ENCODE measurements at regions not wholly inside any gene's neighbourhood (a gene's known extent, or its start where the extent isn't known, plus 50 kb on each side); places are given as distances from the start of the nearest gene placed in this dataset.

GRCh38 chr16:54363766-54364165 is 77.2 kb upstream of the IRX3 start:
- DNase-seq, result no peak

DNA sequence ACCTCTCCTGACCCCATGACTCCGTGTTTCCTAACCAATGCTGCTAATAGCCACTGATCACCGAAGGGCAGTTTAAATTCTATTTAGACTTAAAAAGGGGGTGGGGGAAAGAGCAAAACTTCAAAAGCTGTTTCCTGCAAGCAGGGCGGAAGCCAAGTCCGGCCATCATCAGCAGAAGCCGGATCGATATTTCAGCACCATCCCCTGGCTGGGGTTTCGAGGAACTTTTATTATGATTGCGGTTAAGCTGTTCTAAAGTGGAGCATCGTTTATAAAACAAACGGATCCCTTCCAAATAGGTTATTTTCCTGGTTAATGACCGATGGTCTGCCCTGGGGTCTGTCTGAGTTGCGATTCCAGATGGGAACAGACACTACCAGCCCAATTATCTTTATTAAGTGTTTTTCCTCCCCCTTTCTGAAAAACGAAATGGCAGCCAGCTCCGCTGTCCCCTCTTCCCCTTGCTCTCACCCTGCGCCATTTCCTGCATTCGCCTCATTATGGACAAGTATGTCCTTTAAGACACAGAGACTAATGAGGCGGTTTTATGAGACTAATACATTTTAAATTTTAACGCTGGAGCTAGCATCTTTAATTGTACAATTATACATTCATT is 76.1 kb upstream of the IRX3 start:
- no peak for DNase-seq

DNA sequence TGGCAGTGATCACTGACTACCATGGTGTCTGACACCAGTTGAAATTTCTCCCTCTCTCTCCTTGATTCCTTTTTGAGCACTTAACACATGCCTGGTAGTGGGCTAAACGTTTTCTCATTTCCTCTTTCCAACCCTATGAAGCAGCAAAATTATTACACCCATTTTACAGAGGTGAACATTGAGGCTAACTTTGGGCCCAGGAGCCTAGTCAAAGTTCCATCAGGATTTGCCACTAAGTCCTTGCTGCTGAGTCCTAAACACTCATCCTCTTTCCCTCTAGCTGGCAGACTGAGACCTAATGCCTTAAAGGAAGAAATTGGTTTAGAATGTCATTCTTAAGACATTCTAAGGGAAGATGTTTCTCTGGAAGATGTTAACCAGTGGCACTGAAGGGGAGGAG is 74.7 kb upstream of the IRX3 start:
- no peak for DNase-seq

DNA sequence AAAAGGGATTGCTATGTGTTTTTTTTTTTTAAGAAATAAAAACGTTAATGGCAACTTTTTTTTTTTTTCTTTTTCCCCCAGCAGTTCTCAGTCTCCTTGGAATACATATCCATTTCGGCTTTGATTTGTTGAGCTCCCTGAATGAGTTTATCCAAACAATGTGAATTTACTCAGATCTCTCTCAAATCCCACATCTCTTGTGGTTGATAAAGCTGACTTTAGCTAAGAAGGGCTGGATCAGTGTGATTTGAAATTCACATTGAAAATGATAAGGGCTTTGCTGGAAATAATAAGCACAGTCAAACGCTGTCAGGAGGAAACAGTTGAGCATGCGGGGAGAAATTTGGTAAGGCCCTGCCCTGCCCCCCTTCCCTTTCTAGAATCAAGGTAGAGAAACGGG is 74.1 kb upstream of the IRX3 start:
- no peak for DNase-seq

- no peak for DNase-seq
These were observed 73.0 kb upstream of the IRX3 start for GRCh38 chr16:54359555-54359954.

DNA sequence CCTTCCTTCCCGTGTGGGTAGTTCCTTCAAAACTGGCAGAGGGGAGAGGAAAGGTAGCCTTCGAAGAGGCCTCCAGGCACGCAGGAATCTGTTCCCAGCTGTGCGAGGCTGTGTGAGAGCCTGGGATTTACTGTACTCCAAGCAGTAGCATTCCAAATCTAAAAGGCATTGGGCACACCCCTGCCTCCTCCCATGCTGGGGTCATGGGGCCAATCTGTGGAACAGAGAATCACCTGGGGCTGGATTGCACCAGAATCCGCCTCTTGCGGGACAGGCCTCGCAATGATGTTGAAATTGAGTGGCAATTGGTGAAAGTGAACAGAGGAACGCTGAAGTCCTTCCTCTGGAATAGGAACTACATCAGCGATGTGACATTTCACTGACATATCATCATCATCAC is 72.5 kb upstream of the IRX3 start:
- DNase-seq, result no peak

DNA sequence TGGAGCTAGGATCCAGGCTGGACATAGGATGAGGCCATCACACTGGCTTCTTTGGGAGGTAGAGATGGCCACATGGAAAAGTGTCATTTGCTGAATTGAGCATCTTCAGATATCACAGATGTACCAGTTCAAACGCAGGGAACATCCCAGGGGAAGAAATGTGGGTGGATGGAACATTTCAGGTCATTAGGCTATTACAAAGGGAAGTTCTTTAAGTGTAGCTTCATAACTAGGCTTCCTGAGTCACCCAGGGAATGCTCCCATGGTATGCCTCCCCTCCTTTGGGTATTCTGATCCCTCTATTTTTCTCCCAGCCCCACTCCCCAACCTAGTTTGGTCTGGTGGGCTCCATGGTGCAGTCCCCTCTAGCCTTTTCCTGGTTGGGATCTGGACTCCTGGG is 69.8 kb upstream of the IRX3 start:
- no peak for DNase-seq

- no peak for DNase-seq
These were observed 68.7 kb upstream of the IRX3 start for GRCh38 chr16:54355251-54355650.

GRCh38 chr16:54353097-54353496 is 66.5 kb upstream of the IRX3 start:
- no peak for DNase-seq

DNA sequence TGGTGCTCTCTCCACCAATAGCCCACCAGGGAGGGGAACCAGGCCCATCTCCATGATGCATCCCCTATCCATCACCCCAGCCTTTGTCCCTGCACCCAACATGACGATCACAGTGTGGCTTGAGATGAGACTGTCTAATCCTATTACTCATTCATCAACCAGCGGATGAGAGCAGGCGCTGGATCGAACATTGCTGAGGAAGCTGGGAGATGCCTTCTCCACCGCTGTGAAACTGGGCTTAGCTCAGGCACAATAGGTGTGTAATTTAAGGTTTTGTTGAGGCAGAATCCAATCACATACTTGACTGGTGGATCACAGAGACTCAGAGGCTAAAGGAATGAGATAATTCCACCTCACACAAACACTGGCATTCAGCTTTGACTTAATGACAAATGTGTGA is 64.6 kb upstream of the IRX3 start:
- DNase-seq, result no peak

DNA sequence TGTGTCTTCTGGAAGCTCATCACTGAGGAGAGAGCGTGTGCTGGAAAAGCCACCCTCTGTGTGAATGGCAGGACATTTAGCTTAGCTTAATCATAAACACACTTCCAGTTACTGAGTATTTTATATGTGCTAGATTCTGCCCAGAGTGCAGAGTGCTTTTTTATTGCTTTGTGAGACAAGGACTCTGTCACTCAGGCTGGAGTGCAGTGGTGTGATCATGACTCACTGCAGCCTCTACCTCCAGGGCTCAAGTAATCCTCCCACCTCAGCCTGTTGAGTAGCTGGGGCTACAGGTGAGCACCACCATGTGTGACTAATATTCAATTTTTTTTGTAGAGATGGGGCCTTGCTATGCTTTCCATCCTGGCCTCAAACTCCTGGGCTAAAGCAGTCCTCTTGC is 61.4 kb upstream of the IRX3 start:
- DNase-seq, result no peak

GRCh38 chr16:54346041-54346440 is 59.5 kb upstream of the IRX3 start:
- DNase-seq, result no peak

DNA sequence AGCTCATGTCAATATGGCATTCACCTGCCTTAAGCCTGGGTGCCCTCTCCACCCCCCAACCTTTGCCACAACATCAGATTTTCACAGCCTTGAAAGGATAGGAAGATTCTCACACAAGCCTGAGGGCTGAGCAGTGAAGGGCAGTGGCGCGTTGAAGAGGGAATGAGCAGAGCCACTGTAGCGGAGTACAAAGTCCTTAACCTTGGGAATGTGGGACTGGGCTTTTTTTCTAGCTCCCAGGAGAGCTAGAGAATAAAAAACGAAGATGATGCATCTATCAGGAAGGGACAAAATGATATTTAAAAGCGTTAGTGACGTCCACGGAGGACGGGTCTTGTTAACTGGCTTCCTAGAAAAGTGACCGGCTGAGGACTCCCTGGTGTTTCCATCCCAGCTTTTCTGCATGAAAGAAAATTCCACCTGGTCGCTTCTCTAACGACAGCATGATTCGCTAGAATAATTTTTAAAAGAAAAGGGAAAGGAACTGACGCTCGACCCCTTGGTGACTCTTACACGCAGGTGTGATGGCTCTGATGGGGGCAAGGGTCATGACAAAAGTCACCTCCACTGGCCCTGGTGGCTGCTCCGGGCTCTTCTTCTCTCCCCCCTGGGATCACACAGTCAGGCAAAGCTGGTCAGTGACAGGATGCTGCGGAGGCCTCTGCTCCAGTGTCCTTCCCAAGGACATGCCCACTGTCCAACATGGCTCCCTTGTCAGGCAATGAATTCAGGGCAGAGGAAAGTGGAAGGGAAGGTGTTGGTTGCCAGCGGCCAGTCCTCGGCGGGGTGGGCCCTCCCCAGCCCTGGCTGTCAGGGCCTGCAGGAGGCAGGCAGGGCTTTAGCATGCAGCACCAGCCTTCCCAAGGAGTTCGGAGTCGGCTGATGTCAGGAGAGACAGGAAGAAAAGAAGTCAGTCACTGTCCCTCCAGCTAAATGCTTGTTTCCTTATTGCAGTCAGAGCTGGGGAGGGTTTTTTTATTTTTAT is 58.4 kb upstream of the IRX3 start:
- no peak for DNase-seq

DNA sequence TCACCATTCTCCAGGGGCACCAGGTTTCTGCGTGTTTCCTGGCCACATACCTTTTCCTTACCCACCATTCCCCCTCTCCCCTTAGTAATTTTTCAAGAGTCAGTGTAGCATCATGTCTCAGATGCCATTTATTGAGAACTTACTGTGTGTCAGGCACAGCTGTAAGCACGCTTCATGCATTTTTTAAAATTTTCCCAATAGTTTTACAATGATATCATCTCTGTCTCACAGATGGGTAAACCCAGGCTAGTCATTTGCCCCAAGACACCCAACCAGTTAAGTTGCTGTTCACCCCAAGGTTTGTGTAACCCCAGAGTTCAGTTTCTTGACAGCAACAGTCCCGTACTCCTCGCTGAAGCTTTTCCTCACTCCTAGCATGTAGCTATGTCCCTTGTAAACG is 56.4 kb upstream of the IRX3 start:
- DNase-seq, result no peak

DNA sequence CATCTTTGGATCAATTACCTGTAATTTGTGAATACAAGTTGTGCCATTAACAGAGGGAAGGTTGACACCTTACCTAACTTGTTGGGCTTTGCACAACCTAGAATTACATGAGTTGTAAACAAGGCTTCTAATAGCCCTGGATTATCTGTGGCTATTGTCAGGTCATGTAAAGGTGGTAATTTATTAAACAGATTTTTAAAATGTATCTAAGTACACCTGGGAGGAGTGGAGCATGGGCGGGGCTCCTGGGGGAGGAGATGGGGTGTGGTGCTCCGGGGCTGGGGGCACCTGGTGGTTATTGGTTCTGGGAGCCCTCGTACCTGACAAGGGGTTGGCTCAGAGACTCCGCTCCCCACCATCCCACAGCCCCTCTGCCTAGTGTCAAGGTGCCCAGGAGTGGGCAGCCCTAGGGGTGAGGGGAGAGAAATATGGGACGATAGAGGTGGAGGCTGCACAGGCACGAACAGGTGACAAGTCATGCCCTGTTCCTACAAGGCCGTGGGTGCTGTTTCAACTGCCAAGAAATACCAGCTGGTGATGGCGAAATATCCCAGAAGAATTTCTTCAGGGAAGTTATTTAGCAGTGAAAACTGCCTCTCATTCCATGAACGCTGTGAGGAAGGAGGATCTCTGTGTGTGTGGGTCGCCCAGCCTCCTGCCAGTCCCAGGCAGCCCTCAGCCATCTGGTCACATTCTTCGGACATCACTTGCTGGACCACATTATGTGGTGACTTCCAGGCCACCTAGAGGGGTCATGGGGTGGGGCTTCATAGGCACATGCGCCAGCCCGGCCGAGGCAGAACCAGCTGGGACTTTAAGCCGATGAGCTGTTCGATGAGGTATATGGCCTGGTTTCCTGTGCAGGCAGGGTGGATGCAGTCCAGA is 55.5 kb upstream of the IRX3 start:
- no peak for DNase-seq

GRCh38 chr16:54340531-54340930 is 53.9 kb upstream of the IRX3 start:
- DNase-seq, result no peak

DNA sequence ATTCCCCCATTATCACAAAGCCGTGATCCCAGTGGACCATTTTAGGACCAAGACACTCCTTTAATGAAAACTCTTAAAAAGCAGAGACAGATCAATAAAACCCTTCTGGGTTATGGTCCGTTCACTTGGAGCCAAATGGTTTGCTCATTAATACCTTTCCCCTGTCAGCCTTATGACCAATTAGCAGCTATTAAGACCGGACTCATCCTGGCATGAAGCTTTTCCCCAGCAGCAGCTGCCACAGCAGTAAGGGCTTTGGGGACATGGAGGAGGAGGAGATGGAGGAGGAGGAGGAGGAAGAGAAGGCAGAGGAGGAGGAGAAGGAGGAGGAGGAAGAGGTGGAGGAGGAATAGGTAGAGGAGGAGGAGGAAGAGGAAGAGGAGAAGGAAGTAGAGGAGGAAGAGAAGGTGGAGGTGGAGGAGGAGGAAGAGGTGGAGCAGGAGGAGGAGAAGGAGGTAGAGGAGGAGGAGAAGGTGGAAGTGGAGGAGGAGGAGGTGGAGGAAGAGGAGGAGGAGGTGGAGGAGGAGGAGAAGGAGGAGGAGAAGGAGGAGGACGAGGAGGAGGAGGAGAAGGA is 50.1 kb upstream of the IRX3 start:
- no peak for DNase-seq
